ENCODE measurements at regions not wholly inside any gene's neighbourhood (a gene's known extent, or its start where the extent isn't known, plus 50 kb on each side); places are given as distances from the start of the nearest gene placed in this dataset.

GRCh38 chr14:89504602-89505313 is 87.7 kb upstream of the FOXN3 start:
- no peak for TF ChIP-seq CTCF (IDR thresholded peaks at IDR 0.05; ENCODE audit: unreplicated experiment in 3 of 3)
- peaks cover 9% of the 10 kb centered on the region for H3K36me3 Mint-ChIP-seq (ENCODE audit: low read depth)
- H3K4me1 Mint-ChIP-seq = peaks cover 5% of the 10 kb centered on the region
- peaks cover 2% of the 10 kb centered on the region for H3K9me3 Mint-ChIP-seq
- H3K27me3 Mint-ChIP-seq (ENCODE audit: low read depth) = no peaks in the 10 kb centered on the region
- no peak overlapping the region for H3K4me3 Mint-ChIP-seq
- H3K27ac Mint-ChIP-seq = no peak overlapping the region

- Mint-ChIP-seq H3K4me3 (no peak overlapping the region), H3K27me3 (ENCODE audit: low read depth) (no peaks in the 10 kb centered on the region), H3K9me3 (peaks cover 2% of the 10 kb centered on the region), H3K27ac (no peak overlapping the region), H3K36me3 (ENCODE audit: low read depth) (peaks cover 9% of the 10 kb centered on the region), H3K4me1 (peaks cover 5% of the 10 kb centered on the region)
- no peak for TF ChIP-seq CTCF (IDR thresholded peaks at IDR 0.05; ENCODE audit: unreplicated experiment in 3 of 3)
These were observed 87.1 kb upstream of the FOXN3 start for GRCh38 chr14:89504091-89504490.

GRCh38 chr14:89503431-89503996 is 86.5 kb upstream of the FOXN3 start:
- no peak for TF ChIP-seq CTCF (IDR thresholded peaks at IDR 0.05; ENCODE audit: unreplicated experiment in 3 of 3)
- Mint-ChIP-seq H3K4me3 (no peak overlapping the region), H3K27me3 (ENCODE audit: low read depth) (no peaks in the 10 kb centered on the region), H3K9me3 (peaks cover 2% of the 10 kb centered on the region), H3K27ac (no peak overlapping the region), H3K4me1 (peaks cover 5% of the 10 kb centered on the region), H3K36me3 (ENCODE audit: low read depth) (peaks cover 9% of the 10 kb centered on the region)

GRCh38 chr14:89502966-89503365 is 85.9 kb upstream of the FOXN3 start:
- Mint-ChIP-seq H3K36me3 (ENCODE audit: low read depth) (peaks cover 9% of the 10 kb centered on the region), H3K27me3 (ENCODE audit: low read depth) (no peaks in the 10 kb centered on the region), H3K9me3 (peaks cover 2% of the 10 kb centered on the region), H3K27ac (no peak overlapping the region), H3K4me3 (no peak overlapping the region), H3K4me1 (peaks cover 5% of the 10 kb centered on the region)
- no peak for TF ChIP-seq CTCF (IDR thresholded peaks at IDR 0.05; ENCODE audit: unreplicated experiment in 3 of 3)

- Mint-ChIP-seq H3K4me1 (peaks cover 5% of the 10 kb centered on the region), H3K4me3 (no peak overlapping the region), H3K27ac (no peak overlapping the region), H3K9me3 (peaks cover 2% of the 10 kb centered on the region), H3K36me3 (ENCODE audit: low read depth) (peaks cover 9% of the 10 kb centered on the region), H3K27me3 (ENCODE audit: low read depth) (no peaks in the 10 kb centered on the region)
- TF ChIP-seq CTCF (IDR thresholded peaks at IDR 0.05; ENCODE audit: unreplicated experiment in 3 of 3) = no peak
These were observed 84.3 kb upstream of the FOXN3 start for GRCh38 chr14:89501381-89501780.

- no peaks in the 10 kb centered on the region for H3K27me3 Mint-ChIP-seq (ENCODE audit: low read depth)
- TF ChIP-seq CTCF (IDR thresholded peaks at IDR 0.05; ENCODE audit: unreplicated experiment in 3 of 3) = no peak
- H3K4me1 Mint-ChIP-seq = peaks cover 5% of the 10 kb centered on the region
- no peak overlapping the region for H3K4me3 Mint-ChIP-seq
- peaks cover 9% of the 10 kb centered on the region for H3K36me3 Mint-ChIP-seq (ENCODE audit: low read depth)
- H3K9me3 Mint-ChIP-seq = peaks cover 2% of the 10 kb centered on the region
- no peak overlapping the region for H3K27ac Mint-ChIP-seq
These were observed 83.3 kb upstream of the FOXN3 start for GRCh38 chr14:89500303-89500702.

Measured in nephron (organoid).